Panc1 (cell line): ENCODE measurements at regions not wholly inside any gene's neighbourhood (a gene's known extent, or its start where the extent isn't known, plus 50 kb on each side); places are given as distances from the start of the nearest gene placed in this dataset.

Experiments used
- SIN3A ChIP-seq: IDR thresholded peaks from 2 replicates; pipeline ENCODE4 v1.6.1; 2012; ENCODE audit warnings: low read depth, mild to moderate bottlenecking, low read length, moderate library complexity, borderline replicate concordance; ENCODE audit not compliant: insufficient read depth
- TCF7L2 ChIP-seq: IDR thresholded peaks from 2 replicates; pipeline ENCODE4 v1.6.1; 2011; ENCODE audit warnings: mild to moderate bottlenecking, low read depth, low read length, inconsistent platforms
- TF ChIP-seq, protein P1 (sequence below): fragments of 450-650 bp; IDR thresholded peaks from 2 replicates; pipeline ENCODE4 v1.5.1; 2017; ENCODE audit warnings: mild to moderate bottlenecking

DNA sequence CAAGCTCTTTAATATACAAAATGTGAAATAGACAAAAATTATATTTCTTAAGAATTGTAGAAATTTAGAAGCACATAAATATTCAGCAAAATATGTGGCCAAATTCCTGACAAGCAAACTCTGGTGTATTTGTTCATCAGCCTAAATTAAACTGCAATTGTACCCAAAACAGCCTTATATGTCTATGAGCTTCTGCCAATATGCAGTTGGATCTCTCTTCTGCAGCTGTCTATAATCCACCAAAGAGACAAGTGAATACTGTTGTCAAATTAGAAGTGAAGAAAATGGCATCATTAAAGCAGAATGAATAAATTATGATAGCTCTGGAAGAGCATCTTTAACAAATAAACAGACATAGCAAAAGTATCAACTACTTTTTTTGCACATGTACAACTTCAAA, 755.7 kb downstream of the GRIK2 start:
- TF ChIP-seq, protein P1, sequence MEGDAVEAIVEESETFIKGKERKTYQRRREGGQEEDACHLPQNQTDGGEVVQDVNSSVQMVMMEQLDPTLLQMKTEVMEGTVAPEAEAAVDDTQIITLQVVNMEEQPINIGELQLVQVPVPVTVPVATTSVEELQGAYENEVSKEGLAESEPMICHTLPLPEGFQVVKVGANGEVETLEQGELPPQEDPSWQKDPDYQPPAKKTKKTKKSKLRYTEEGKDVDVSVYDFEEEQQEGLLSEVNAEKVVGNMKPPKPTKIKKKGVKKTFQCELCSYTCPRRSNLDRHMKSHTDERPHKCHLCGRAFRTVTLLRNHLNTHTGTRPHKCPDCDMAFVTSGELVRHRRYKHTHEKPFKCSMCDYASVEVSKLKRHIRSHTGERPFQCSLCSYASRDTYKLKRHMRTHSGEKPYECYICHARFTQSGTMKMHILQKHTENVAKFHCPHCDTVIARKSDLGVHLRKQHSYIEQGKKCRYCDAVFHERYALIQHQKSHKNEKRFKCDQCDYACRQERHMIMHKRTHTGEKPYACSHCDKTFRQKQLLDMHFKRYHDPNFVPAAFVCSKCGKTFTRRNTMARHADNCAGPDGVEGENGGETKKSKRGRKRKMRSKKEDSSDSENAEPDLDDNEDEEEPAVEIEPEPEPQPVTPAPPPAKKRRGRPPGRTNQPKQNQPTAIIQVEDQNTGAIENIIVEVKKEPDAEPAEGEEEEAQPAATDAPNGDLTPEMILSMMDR = no peak
- no peak for TF ChIP-seq SIN3A
- TF ChIP-seq TCF7L2 = no peak
